ENCODE measurements at regions not wholly inside any gene's neighbourhood (a gene's known extent, or its start where the extent isn't known, plus 50 kb on each side); places are given as distances from the start of the nearest gene placed in this dataset.
"Not testable (repeated sequence)": the region's sequence is repeated elsewhere in the genome, so short reads cannot be mapped to it uniquely, and the experiment has no call there.

- TF ChIP-seq CTCF, POLR2A (IDR thresholded peaks at IDR 0.05): not testable (repeated sequence)
Observed at GRCh38 chr3:125775606-125776294, 180.5 kb upstream of the OSBPL11 start.

All from heart left ventricle (tissue), 13 donors.